HL-60 (cell line): ENCODE measurements at regions not wholly inside any gene's neighbourhood (a gene's known extent, or its start where the extent isn't known, plus 50 kb on each side); places are given as distances from the start of the nearest gene placed in this dataset.

Source experiments
- POLR2AphosphoS5 ChIP-seq: IDR thresholded peaks from 2 replicates; pipeline ENCODE4 v1.6.1; 2012; ENCODE audit warnings: low read depth
- TF ChIP-seq, protein P1 (sequence below): IDR thresholded peaks from one replicate; pipeline ENCODE4 v1.5.1; 2011; ENCODE audit warnings: low read length, control low read depth, inconsistent platforms; ENCODE audit not compliant: insufficient read depth
- TF ChIP-seq, protein P2 (sequence below): IDR thresholded peaks from 2 replicates; pipeline ENCODE4 v1.6.1; 2012; ENCODE audit warnings: low read depth; ENCODE audit not compliant: insufficient replicate concordance

- TF ChIP-seq, protein P1, sequence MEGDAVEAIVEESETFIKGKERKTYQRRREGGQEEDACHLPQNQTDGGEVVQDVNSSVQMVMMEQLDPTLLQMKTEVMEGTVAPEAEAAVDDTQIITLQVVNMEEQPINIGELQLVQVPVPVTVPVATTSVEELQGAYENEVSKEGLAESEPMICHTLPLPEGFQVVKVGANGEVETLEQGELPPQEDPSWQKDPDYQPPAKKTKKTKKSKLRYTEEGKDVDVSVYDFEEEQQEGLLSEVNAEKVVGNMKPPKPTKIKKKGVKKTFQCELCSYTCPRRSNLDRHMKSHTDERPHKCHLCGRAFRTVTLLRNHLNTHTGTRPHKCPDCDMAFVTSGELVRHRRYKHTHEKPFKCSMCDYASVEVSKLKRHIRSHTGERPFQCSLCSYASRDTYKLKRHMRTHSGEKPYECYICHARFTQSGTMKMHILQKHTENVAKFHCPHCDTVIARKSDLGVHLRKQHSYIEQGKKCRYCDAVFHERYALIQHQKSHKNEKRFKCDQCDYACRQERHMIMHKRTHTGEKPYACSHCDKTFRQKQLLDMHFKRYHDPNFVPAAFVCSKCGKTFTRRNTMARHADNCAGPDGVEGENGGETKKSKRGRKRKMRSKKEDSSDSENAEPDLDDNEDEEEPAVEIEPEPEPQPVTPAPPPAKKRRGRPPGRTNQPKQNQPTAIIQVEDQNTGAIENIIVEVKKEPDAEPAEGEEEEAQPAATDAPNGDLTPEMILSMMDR: no peak
- TF ChIP-seq, protein P2, sequence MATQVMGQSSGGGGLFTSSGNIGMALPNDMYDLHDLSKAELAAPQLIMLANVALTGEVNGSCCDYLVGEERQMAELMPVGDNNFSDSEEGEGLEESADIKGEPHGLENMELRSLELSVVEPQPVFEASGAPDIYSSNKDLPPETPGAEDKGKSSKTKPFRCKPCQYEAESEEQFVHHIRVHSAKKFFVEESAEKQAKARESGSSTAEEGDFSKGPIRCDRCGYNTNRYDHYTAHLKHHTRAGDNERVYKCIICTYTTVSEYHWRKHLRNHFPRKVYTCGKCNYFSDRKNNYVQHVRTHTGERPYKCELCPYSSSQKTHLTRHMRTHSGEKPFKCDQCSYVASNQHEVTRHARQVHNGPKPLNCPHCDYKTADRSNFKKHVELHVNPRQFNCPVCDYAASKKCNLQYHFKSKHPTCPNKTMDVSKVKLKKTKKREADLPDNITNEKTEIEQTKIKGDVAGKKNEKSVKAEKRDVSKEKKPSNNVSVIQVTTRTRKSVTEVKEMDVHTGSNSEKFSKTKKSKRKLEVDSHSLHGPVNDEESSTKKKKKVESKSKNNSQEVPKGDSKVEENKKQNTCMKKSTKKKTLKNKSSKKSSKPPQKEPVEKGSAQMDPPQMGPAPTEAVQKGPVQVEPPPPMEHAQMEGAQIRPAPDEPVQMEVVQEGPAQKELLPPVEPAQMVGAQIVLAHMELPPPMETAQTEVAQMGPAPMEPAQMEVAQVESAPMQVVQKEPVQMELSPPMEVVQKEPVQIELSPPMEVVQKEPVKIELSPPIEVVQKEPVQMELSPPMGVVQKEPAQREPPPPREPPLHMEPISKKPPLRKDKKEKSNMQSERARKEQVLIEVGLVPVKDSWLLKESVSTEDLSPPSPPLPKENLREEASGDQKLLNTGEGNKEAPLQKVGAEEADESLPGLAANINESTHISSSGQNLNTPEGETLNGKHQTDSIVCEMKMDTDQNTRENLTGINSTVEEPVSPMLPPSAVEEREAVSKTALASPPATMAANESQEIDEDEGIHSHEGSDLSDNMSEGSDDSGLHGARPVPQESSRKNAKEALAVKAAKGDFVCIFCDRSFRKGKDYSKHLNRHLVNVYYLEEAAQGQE: no peak
- no peak for TF ChIP-seq POLR2AphosphoS5
These were observed 151.6 kb downstream of the TMEM26 start for GRCh38 chr10:61301575-61301974.
